GM12892 (cell line): ENCODE measurements at regions not wholly inside any gene's neighbourhood (a gene's known extent, or its start where the extent isn't known, plus 50 kb on each side); places are given as distances from the start of the nearest gene placed in this dataset.

Source experiments
- DNase-seq: peaks from one replicate; pipeline ENCODE4 v3.0.0; 2011; ENCODE audit not compliant: insufficient read length
- FAIRE-seq: peaks from 2 replicates; lab custom pipeline; 2011; peaks lifted over from hg19 to GRCh38; lab: Jason Lieb, UNC
- POLR2A ChIP-seq: IDR thresholded peaks from 2 replicates; pipeline ENCODE4 v1.6.1; 2011; ENCODE audit warnings: low read depth, low read length, control low read depth
- POLR2AphosphoS5 ChIP-seq: IDR thresholded peaks from 2 replicates; pipeline ENCODE4 v1.6.1; 2011; ENCODE audit warnings: low read depth, low read length, control low read depth
- TAF1 ChIP-seq: IDR thresholded peaks from 2 replicates; pipeline ENCODE4 v1.6.1; 2011; ENCODE audit warnings: low read depth, mild to moderate bottlenecking, control low read depth, low read length, borderline replicate concordance

DNA sequence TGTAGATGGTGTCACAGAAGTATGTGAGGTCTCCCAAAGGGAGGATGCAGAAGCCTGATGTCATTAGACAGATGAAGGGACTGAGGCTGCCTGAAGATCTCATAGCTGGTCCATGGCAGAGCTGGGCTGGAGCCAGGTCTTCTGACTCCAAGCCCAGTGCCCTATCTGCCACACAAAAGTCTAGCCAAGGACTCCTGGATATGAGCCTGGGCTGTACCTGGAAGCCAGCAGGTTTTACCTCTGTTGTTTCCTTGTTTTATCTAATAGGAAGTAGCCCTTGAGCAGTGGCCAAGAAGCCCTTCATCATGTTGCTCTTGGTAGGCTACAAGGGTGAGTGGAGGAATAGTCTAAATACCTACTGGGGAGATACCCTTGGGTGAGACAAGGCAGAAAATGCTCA is 74.4 kb upstream of the SLC44A3 start:
- DNase-seq = no peak
- TF ChIP-seq TAF1 (no peak), POLR2AphosphoS5 (no peak), POLR2A (no peak)
- FAIRE-seq = no peak

DNA sequence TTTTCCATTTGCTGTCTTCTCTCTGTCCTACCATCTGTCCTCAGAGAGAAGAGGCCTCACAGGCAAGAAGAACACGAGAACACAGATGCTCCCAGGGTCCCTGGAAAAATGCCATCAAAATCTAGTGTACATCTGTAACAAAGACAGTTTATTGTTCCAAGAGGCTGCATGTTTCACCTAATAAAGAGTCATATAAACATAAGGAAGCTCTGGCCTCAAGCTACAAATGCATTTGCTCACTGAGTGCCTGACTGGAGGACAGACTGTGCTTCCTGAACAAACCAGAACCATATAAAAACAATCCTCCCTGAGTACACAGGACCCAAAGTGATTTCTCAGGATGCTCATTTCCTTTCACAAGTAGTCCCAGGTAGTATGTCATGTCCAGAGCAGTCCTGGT is 76.3 kb upstream of the SLC44A3 start:
- no peak for TF ChIP-seq POLR2AphosphoS5
- no peak for TF ChIP-seq TAF1
- TF ChIP-seq POLR2A = no peak
- FAIRE-seq = no peak
- no peak for DNase-seq

DNA sequence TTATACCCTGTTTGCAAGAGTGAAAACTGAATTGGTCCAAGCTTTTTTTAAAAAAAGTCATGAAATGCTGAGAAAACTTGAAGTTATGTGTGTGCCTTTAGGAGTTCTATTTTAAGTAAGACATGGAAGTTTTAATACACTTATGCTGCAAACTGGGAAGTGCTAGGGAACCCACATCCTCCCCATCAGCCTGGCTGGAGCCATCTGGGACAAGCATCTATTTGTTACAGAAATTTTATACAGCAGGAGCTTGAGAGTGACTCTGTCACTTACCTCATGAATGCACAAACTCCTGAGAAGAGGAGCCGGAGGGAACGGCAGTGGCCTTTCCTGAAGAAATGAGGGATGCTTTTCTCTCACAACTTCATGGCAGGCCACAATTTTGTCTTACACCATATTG is 78.2 kb upstream of the SLC44A3 start:
- DNase-seq (no peak), FAIRE-seq (no peak)

DNA sequence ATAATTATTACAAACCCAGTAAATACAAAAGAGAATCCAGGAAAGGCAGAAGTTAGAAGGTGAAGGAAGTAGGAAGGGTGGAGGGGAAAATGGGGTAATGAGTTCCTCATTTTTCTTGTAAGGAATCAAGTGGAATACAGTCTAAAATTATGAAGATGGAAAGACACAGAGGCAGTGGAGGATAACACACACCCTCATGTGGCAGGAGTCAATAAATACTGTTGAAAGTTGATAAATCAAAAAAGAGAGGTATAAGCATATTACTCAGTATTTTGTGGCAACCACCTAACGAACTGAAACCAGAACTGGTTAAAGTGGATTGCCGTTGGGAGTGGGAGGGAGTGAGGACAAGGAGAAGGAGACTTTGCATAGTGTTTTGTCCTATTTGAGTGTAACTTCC is 78.6 kb upstream of the SLC44A3 start:
- TF ChIP-seq POLR2AphosphoS5 (no peak), TAF1 (no peak), POLR2A (no peak)
- DNase-seq = no peak

More for the DNA sequence above, 78.2 kb upstream of the SLC44A3 start:
- TF ChIP-seq POLR2A (no peak), TAF1 (no peak), POLR2AphosphoS5 (no peak)

DNA sequence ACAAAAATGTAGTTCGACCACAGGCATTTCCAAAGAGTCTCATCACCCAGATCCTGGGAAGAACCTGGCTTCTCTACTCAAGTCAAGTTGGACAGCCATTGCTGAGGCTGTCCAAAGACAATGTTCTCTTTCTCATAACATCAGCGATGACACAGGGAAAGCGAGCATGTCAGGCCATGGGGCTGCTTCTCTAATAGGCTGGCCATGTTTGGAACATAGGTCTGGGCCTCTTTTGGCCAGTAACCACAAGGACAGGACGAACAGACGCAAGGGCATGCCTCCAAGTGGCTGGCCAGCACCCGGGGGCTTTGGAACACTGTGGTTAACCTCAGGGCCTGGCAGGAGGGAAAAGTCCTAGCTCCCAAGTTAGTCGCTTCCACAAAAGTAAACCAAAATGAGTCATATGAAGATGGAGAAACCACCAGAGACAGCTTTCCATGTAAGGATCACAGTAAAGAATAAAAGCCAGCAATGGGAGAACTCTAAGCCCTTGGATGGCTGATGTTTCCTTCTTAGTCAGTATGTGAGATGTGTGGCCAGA is 80.6 kb upstream of the SLC44A3 start:
- no peak for FAIRE-seq
- no peak for TF ChIP-seq POLR2A
- no peak for TF ChIP-seq POLR2AphosphoS5
- no peak for TF ChIP-seq TAF1
- DNase-seq = no peak

More for the DNA sequence above, 78.6 kb upstream of the SLC44A3 start:
- FAIRE-seq = no peak

DNA sequence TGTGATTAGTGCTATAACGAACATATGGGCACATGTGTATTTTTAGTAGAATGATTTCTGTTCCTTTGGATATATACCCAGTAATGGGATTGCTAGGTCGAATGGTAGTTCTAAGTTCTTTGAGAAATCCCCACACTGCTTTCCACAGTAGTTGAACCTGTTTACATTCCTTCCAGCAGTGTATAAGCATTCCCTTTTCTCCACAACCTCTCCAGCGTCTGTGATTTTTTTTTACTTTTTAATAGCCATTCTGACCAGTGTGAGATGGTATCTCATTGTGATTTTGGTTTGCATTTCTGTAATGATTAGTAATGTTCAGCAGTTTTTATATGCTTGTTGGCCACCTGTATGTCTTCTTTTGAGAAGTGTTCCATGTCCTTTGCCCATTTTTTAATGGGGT is 81.8 kb upstream of the SLC44A3 start:
- FAIRE-seq = no peak
- DNase-seq = no peak
- TF ChIP-seq TAF1 (no peak), POLR2AphosphoS5 (no peak)

DNA sequence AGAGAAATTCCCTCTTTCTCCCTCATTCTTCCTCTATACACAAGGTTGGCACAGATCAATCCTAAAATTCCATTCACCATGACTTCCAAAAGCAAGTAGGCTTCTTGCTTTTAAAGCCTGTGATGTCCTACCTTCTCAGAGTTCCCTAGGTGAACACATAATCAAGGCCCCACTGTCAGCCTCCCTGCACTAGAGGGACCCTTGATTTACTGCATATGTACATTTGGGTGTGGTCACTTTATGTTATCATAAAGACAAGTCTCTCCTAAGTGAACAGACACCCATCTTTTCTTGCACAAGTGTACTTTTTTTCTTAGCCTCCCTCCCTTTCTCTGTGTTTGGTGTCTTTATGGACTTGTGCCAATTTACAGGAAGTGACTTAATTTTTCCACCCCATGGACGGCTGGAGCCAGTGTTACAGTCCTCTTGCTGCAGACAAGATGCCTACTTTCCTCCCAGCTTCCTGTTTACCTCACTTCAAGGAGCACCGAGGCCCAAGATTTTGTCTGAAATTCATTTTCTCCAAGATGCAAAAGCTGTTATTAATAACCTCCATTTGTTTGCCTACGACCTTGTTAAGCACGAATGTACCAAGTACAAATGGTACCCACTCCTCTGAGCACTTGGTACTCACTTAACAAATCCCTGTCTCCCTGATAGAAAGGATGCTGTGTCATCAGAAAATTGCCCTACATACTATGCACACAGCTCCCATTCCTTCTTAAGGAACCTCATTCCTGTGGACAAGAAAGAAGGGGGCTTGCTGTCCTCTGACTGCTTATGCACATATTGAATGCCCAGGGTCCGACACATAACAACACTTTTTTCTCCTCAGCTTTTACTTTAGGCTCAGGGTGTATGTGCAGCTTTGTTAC is 82.8 kb upstream of the SLC44A3 start:
- TF ChIP-seq POLR2A (no peak), TAF1 (no peak), POLR2AphosphoS5 (no peak)
- no peak for FAIRE-seq
- no peak for DNase-seq

DNA sequence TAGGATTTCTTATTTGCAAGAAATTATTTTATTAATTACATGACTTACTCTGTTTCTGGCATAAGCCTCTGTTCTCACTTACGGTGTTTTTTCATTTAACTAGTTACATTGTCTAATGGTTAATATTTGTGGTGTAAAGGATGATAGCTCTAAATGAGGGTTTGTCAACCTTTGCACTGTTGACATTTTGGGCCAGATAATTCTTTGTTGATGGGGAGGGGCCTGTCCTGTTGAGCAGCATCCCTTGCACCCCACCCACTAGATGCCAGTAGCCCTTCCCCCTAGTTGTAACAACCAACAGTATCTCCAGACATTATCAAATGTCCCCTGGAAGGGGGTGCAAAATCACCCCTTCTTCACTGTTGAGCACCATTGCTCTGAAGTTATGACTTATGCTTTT is 83.6 kb upstream of the SLC44A3 start:
- no peak for FAIRE-seq
- TF ChIP-seq POLR2A (no peak), POLR2AphosphoS5 (no peak), TAF1 (no peak)

DNA sequence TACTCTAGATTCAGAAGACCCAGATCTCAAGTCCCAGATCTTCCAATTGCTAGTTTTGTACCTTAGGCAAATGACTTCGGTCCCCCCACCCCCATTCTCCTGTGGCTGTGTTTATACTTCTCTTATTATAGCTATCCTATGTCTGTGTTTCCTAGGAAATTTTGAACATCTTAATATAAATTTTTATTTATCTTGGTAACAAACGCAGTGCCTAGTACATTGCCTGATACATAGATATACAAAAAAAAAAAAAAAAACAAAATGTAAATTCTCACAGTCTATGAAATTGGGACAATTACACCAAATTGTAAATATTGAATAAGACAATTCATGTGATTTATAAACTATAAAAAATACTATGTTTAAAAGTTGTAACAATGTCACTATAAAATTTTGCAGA is 84.1 kb upstream of the SLC44A3 start:
- no peak for DNase-seq
- no peak for FAIRE-seq
- TF ChIP-seq POLR2A = no peak
- TF ChIP-seq POLR2AphosphoS5 = no peak
- TF ChIP-seq TAF1 = no peak

More for the DNA sequence above, 83.6 kb upstream of the SLC44A3 start:
- DNase-seq = no peak

DNA sequence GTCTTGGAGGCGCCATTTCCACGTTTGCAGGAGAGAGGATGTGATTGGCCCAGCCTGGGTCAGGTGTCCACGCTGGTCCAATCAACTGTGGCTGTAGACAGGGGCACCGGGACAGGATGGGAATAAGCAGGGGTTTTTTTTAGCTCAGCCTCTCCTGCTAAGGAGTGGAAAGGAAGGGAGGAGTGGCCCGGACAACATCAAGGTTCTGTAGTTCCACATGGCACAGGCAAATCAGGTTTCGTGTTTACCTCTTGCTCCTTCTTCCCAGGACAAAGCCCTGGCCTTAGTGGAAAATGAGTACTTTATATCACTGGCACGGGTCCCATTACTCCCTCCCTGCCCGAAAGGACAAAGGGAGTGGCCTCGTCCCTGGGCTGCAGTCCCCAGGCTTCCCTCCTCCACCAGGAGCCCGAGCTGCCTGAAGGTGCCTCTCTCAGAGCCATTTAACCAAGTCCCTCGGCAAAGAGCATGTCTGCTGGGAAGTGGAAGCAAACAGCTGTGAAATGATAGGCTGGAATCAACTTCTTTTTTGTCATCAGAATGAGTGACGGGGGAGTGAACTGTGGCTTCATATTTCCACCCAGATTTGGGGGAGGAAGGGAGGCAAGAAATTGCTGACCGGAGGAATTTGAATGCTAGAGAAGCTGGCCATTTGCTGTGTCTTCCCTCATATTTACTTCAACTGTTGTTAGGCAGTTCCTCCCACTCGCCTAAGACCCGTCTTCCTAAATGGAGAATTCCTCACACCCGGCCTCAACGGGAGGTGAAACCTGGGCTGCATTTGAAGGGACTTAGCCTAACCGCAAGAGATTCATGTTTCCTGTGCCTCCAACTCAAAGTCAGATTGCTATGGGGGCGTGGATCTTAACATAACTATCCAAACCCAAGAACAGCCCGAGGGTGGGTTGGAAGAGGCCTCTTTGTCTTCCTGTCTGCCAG is 84.9 kb upstream of the SLC44A3 start:
- no peak for DNase-seq
- TF ChIP-seq POLR2A = no peak
- TF ChIP-seq TAF1 = no peak
- TF ChIP-seq POLR2AphosphoS5 = no peak
- no peak for FAIRE-seq

DNA sequence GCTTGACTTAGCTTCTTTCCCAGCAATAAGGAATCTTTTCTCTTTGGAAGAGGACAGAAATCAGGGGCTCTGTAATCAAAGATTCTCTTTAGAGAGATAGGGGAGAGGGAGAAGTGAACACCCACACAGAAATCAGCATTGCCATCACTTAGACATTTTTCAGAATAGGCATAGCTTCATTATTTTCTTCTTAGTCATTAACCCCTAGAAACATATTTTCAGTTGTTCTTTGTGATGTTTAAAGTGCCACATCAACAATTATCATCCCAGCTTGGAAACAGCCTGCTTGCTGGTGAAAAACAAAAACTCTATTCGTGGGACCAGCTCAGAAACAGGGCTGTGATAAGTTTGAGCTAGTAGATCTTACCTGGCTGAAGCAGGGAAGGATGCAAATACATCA is 88.3 kb upstream of the SLC44A3 start:
- no peak for FAIRE-seq
- TF ChIP-seq TAF1 = no peak
- TF ChIP-seq POLR2AphosphoS5 = no peak
- TF ChIP-seq POLR2A = no peak
- DNase-seq = no peak

DNA sequence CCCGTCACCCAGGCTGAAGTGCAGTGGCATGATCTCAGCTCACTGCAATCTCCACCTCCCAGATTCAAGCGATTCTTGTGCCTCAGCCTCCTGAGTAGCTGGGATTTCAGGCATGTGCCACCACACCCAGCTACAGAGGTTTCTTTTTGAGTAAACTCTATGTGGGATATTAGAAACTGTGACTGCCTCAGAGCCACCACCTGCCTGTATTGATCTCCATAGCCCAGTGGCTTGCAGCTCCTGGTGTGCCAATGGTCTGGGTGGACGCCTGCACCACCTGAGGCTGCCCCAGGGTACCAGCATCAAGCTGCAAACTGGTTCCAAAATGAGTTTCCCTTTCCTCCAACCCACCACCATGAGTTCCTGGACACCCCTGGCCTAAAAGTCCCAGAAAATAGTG is 89.7 kb upstream of the SLC44A3 start:
- no peak for DNase-seq
- FAIRE-seq = no peak
- TF ChIP-seq POLR2AphosphoS5 (no peak), POLR2A (no peak), TAF1 (no peak)
